Kidney (tissue), 13 donors: ENCODE measurements at regions not wholly inside any gene's neighbourhood (a gene's known extent, or its start where the extent isn't known, plus 50 kb on each side); places are given as distances from the start of the nearest gene placed in this dataset.
A peak's percentile ranks its signal among the peaks of the same experiment; 100 is the strongest.

ENCODE experiments used
- DNase-seq, 5 donors: peaks; one replicate each; pipeline ENCODE4 v3.0.0-alpha.2; 2013 to 2020
- FAIRE-seq: peaks from 2 replicates; lab custom pipeline; 2012; peaks lifted over from hg19 to GRCh38; lab: Jason Lieb, UNC
- H3K27ac ChIP-seq, 2 donors: one replicate each; pipeline ENCODE4 v1.7.0; 2013; ENCODE audit warnings: low read depth in 2 of 2, low read length in 2 of 2, inconsistent platforms in 1 of 2
- H3K27me3 ChIP-seq: one replicate; pipeline ENCODE4 v1.7.1; 2013; ENCODE audit warnings: low read length, inconsistent platforms; ENCODE audit not compliant: control insufficient read depth, insufficient read depth
- H3K36me3 ChIP-seq, 3 donors: one replicate each; pipeline versions ENCODE4 v1.7.0 to v1.7.1; 2013; ENCODE audit warnings: low read length in 3 of 3, control low read depth in 1 of 3, inconsistent platforms in 1 of 3; ENCODE audit not compliant: insufficient read depth in 3 of 3, control insufficient read depth in 2 of 3
- H3K4me1 ChIP-seq, 3 donors: one replicate each; pipeline versions ENCODE4 v1.7.0 to v1.7.1; 2013; ENCODE audit warnings: low read length in 3 of 3, inconsistent platforms in 1 of 3, low read depth in 1 of 3; ENCODE audit not compliant: control insufficient read depth in 2 of 3, insufficient read depth in 2 of 3
- H3K4me3 ChIP-seq, 3 donors: one replicate each; pipeline versions ENCODE4 v1.7.0 to v1.8.1; 2013; ENCODE audit warnings: low read length in 3 of 3, control low read depth in 1 of 3, inconsistent platforms in 1 of 3
- H3K9ac ChIP-seq, 3 donors: one replicate each; pipeline versions ENCODE4 v1.7.0 to v1.7.1; 2013; ENCODE audit warnings: low read length in 3 of 3, control low read depth in 1 of 3, inconsistent platforms in 1 of 3
- H3K9me3 ChIP-seq, 3 donors: one replicate each; pipeline versions ENCODE4 v1.7.0 to v1.7.1; 2013; ENCODE audit warnings: low read length in 3 of 3, control low read depth in 1 of 3, inconsistent platforms in 1 of 3; ENCODE audit not compliant: control insufficient read depth in 2 of 3, insufficient read depth in 1 of 3
- intact Hi-C: fragments of 100-400 bp; cut with DNase I; formaldehyde crosslinking; loops from one replicate; pipeline ENCODE4 v1.11.1; 2022
- TF ChIP-seq, protein P1 (sequence below): IDR thresholded peaks from 3 replicates; pipeline ENCODE4 v1.5.1; 2012; ENCODE audit warnings: mild to moderate bottlenecking, moderate library complexity, borderline replicate concordance; ENCODE audit not compliant: insufficient read depth; ENCODE audit errors: extremely low read depth
- donor health status: control.
- donor health status: control.
- donor health status: control.
- donor health status: control.
- donor health status: control.
- donor health status: DM: yes; HTN: yes; CAD: no.
- donor health status: Normal renal cell carcinoma (clear cell type).

DNA sequence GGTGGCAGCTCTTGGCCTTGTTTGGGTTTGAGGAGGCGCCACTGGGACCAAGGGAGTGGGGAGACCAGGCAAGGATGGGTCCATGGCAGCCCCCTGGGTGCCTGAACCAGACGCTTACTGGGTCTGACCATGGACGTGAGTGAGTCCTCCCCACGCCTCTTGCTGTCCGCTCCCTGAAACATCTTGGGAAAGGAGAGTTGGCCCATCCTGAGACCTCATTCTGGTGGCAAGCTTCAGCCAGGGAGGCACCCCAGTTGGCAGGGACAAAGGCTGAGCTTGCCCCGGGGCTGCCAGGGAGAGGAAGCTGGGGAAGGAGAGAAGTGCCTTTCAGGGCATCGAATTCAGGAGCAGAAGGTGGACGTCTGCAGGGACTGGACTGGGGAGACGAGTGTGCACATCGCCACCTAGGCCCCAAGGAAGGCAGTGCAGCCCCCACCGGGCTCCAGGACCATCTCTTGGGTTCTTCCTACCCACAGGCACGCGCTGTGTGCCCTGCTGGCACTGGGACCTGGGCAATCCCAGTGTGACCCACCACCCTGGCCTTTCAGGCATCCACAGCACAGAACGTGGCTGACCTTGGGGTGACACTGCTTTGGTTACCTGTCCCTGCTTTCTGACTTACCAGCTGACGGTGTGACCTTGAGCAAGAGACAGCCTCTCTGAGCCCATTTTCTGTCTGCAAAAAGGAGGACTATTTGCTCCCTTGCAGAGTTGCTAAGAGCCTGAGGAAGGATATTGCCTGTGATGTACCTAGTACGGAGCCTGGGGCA is 132.9 kb upstream of the WNT4 start:
- Histone ChIP-seq H3K36me3 (no peaks in the 10 kb centered on the region), H3K4me3 (no peak overlapping the region), H3K27ac (no peak overlapping the region), H3K9ac (no peak overlapping the region), H3K27me3 (no peaks in the 10 kb centered on the region), H3K4me1 (no peaks in the 10 kb centered on the region), H3K9me3 (no peaks in the 10 kb centered on the region)
- DNase-seq = peak; percentile 79 to 87 (median 80)
- intact Hi-C loops = no loop called here
- FAIRE-seq = no peak
- TF ChIP-seq, protein P1, sequence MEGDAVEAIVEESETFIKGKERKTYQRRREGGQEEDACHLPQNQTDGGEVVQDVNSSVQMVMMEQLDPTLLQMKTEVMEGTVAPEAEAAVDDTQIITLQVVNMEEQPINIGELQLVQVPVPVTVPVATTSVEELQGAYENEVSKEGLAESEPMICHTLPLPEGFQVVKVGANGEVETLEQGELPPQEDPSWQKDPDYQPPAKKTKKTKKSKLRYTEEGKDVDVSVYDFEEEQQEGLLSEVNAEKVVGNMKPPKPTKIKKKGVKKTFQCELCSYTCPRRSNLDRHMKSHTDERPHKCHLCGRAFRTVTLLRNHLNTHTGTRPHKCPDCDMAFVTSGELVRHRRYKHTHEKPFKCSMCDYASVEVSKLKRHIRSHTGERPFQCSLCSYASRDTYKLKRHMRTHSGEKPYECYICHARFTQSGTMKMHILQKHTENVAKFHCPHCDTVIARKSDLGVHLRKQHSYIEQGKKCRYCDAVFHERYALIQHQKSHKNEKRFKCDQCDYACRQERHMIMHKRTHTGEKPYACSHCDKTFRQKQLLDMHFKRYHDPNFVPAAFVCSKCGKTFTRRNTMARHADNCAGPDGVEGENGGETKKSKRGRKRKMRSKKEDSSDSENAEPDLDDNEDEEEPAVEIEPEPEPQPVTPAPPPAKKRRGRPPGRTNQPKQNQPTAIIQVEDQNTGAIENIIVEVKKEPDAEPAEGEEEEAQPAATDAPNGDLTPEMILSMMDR = peak; percentile 72

DNA sequence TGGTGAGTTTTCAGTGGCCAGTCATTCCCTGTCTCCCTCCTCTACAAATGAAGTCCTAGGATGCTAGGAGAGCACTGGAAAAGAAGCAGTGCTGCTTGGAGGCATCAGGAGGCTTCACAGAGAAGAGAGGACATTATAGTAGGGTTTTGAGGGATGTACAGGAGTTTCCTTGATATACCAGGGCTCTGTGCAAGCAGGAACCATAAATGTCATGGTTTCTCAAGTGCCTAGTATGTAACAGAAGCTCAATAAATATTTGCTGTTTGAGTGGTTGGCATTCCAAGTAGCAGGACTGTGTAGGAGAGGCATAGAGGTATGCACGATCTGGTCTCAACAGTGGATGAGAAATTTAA is 133.5 kb upstream of the WNT4 start:
- TF ChIP-seq, protein P1 = no peak
- no peaks in the 10 kb centered on the region for H3K4me1 ChIP-seq
- no peak overlapping the region for H3K27ac ChIP-seq
- H3K36me3 ChIP-seq = no peaks in the 10 kb centered on the region
- H3K9ac ChIP-seq = no peak overlapping the region
- no peak for DNase-seq
- intact Hi-C loops = no loop called here
- H3K4me3 ChIP-seq = no peak overlapping the region
- FAIRE-seq = no peak
- H3K9me3 ChIP-seq = no peaks in the 10 kb centered on the region
- H3K27me3 ChIP-seq = no peaks in the 10 kb centered on the region

DNA sequence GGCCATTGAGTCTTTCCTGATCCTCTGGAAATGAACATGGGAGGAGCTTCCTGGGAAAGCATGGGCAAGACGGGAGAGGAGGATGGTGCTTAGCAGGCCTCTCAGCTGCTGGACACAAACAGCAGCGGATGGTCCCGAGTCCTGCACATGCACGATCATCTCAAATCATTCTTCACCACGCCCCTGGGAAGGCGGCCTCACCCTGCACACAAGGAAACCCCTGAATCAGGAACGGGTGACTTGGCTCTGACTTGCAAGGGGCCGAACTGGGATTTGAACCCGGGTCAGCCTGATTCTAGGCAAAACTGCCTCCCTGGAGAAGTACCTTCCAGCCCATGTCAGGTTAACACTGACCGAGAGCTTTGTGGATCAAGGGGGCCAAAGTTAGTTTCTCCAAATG is 134.8 kb upstream of the WNT4 start:
- intact Hi-C loops = no loop called here
- TF ChIP-seq, protein P1 = no peak
- Histone ChIP-seq H3K4me3 (no peak overlapping the region), H3K9me3 (no peaks in the 10 kb centered on the region), H3K9ac (no peak overlapping the region), H3K27me3 (no peaks in the 10 kb centered on the region), H3K36me3 (no peaks in the 10 kb centered on the region), H3K4me1 (no peaks in the 10 kb centered on the region), H3K27ac (no peak overlapping the region)
- FAIRE-seq (no peak), DNase-seq (peak in 1 of 5 donors; percentile 14)

DNA sequence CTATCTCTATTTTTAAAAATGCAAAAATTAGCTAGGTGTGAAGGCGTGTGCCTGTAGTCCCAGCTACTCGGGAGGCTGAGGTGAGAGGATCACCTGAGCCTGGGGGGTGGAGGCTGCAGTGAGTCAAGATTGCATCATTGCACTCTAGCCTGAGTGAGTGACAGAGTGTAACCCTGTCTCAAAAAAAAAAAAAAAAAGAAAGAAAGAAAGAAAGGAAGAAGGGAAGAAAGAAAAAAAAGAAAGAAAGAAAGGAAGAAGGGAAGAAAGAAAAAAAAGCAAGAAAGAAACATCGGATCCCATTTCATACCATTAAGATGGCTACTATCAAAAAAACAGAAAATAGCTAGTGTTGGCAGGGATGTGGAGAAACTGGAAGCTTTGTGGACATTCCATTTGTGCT is 136.8 kb upstream of the WNT4 start:
- no peak overlapping the region for H3K9ac ChIP-seq
- H3K27me3 ChIP-seq = no peaks in the 10 kb centered on the region
- no peaks in the 10 kb centered on the region for H3K4me1 ChIP-seq
- intact Hi-C loops = no loop called here
- TF ChIP-seq, protein P1 = no peak
- peak in 1 of 5 donors; percentile 15 for DNase-seq
- no peaks in the 10 kb centered on the region for H3K36me3 ChIP-seq
- no peak overlapping the region for H3K27ac ChIP-seq
- H3K4me3 ChIP-seq = no peak overlapping the region
- FAIRE-seq = no peak
- no peaks in the 10 kb centered on the region for H3K9me3 ChIP-seq
